DOHH2 (cell line): ENCODE measurements at regions not wholly inside any gene's neighbourhood (a gene's known extent, or its start where the extent isn't known, plus 50 kb on each side); places are given as distances from the start of the nearest gene placed in this dataset.

ENCODE experiments used
- H3F3A ChIP-seq: fragments of 200-600 bp; sonication (generic), shearing (Covaris generic); 2 replicates; pipeline ENCODE4 v1.6.0; 2016; ENCODE audit warnings: antibody characterized with exemption, mild to moderate bottlenecking; ENCODE audit not compliant: control insufficient read depth, insufficient read depth
- H3K27ac ChIP-seq: fragments of 200-600 bp; sonication (generic); 2 replicates; pipeline ENCODE4 v1.5.1; 2014; ENCODE audit warnings: low read depth, mild to moderate bottlenecking, low read length, moderate library complexity
- H3K27me3 ChIP-seq: fragments of 200-600 bp; sonication (generic); 2 replicates; pipeline ENCODE4 v1.6.1; 2014; ENCODE audit warnings: mild to moderate bottlenecking, low read length, mixed read lengths; ENCODE audit not compliant: control insufficient read depth
- H3K36me3 ChIP-seq: fragments of 200-600 bp; sonication (generic); 2 replicates; pipeline ENCODE4 v1.6.1; 2014; ENCODE audit warnings: mild to moderate bottlenecking, low read length, moderate library complexity, mixed read lengths; ENCODE audit not compliant: control insufficient read depth
- H3K4me1 ChIP-seq: fragments of 200-600 bp; sonication (generic); 2 replicates; pipeline ENCODE4 v1.6.1; 2014; ENCODE audit warnings: mild to moderate bottlenecking, low read length, mixed read lengths; ENCODE audit not compliant: control insufficient read depth
- H3K4me2 ChIP-seq: fragments of 200-600 bp; sonication (generic); 2 replicates; pipeline ENCODE4 v1.6.0; 2014; ENCODE audit warnings: mild to moderate bottlenecking, low read length, moderate library complexity
- H3K4me3 ChIP-seq: fragments of 200-600 bp; sonication (generic); 2 replicates; pipeline ENCODE4 v1.5.1; 2014; ENCODE audit warnings: mild to moderate bottlenecking, low read length, mixed read lengths
- H3K79me2 ChIP-seq: fragments of 200-600 bp; sonication (generic); 2 replicates; pipeline ENCODE4 v1.6.1; 2014; ENCODE audit warnings: mild to moderate bottlenecking, low read length, mixed read lengths; ENCODE audit not compliant: control insufficient read depth
- H3K9me2 ChIP-seq: fragments of 200-600 bp; sonication (generic); replicated peaks from 2 replicates; pipeline ENCODE4 v1.6.1; 2014; ENCODE audit warnings: mild to moderate bottlenecking, low read length, mixed read lengths; ENCODE audit not compliant: control insufficient read depth
- H3K9me3 ChIP-seq: fragments of 200-600 bp; sonication (generic); 2 replicates; pipeline ENCODE4 v1.6.1; 2014; ENCODE audit warnings: antibody characterized with exemption, low read length, mixed read lengths; ENCODE audit not compliant: control insufficient read depth, insufficient read depth
- H4K20me1 ChIP-seq: fragments of 200-600 bp; sonication (generic); 2 replicates; pipeline ENCODE4 v1.6.0; 2014; ENCODE audit warnings: low read depth, mild to moderate bottlenecking, antibody characterized with exemption, low read length, moderate library complexity; ENCODE audit not compliant: control insufficient read depth, insufficient read depth
- CTCF ChIP-seq: fragments of 200-600 bp; sonication (generic); IDR thresholded peaks from one replicate; pipeline ENCODE4 v1.5.1; 2014; ENCODE audit warnings: antibody characterized with exemption, mild to moderate bottlenecking, low read depth, low read length; ENCODE audit not compliant: poor library complexity, severe bottlenecking
- EZH2phosphoT487 ChIP-seq: fragments of 200-600 bp; sonication (generic); IDR thresholded peaks from 2 replicates; pipeline ENCODE4 v1.6.1; 2017; ENCODE audit warnings: borderline replicate concordance, mild to moderate bottlenecking, antibody characterized with exemption, low read length, moderate library complexity, mixed read lengths

GRCh38 chr6:137973201-137973600 is 106.1 kb downstream of the TNFAIP3 start:
- Histone ChIP-seq H3K79me2 (no peaks in the 10 kb centered on the region), H3K4me2 (no peak overlapping the region), H3K9me2 (no peaks in the 10 kb centered on the region), H3F3A (no peaks in the 10 kb centered on the region), H3K27ac (no peak overlapping the region), H3K4me3 (no peak overlapping the region), H4K20me1 (no peaks in the 10 kb centered on the region), H3K36me3 (no peaks in the 10 kb centered on the region), H3K27me3 (no peaks in the 10 kb centered on the region), H3K4me1 (no peaks in the 10 kb centered on the region), H3K9me3 (no peaks in the 10 kb centered on the region)
- TF ChIP-seq EZH2phosphoT487 (no peak), CTCF (no peak)

GRCh38 chr6:137975188-137975940 is 108.3 kb downstream of the TNFAIP3 start:
- no peaks in the 10 kb centered on the region for H3K9me3 ChIP-seq
- H3K36me3 ChIP-seq, result no peaks in the 10 kb centered on the region
- peaks cover 2% of the 10 kb centered on the region; the same call in 1 of the 2 replicates for H3K27me3 ChIP-seq
- H3K27ac ChIP-seq, result no peak overlapping the region
- H3K9me2 ChIP-seq, result no peaks in the 10 kb centered on the region
- no peaks in the 10 kb centered on the region for H3F3A ChIP-seq
- no peaks in the 10 kb centered on the region for H3K79me2 ChIP-seq
- H3K4me2 ChIP-seq, result no peak overlapping the region
- no peak overlapping the region for H3K4me3 ChIP-seq
- TF ChIP-seq CTCF (peak; percentile 24), EZH2phosphoT487 (no peak)
- H4K20me1 ChIP-seq, result no peaks in the 10 kb centered on the region
- H3K4me1 ChIP-seq, result no peaks in the 10 kb centered on the region

DNA sequence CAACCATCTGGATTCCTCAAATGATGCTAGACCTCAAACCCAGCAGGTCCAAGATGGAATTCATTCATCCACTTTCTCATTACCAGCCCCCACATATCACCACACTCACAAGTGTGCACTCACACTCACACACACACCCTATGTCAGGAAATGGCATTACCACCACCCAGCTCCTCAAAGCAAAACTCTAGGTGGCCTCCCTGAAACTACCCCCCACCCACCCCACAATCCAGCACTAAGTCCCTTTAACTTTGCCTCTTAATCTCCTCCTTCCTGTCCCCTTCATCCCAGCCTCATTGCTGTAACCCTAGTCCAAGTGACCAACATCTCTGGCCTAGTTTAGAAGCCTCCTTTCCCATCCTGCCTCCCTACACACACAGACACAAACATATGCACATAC is 109.4 kb downstream of the TNFAIP3 start:
- no peaks in the 10 kb centered on the region for H3K79me2 ChIP-seq
- H3K4me3 ChIP-seq, result no peak overlapping the region
- TF ChIP-seq EZH2phosphoT487 (no peak), CTCF (no peak)
- H3K4me2 ChIP-seq, result no peak overlapping the region
- H3K4me1 ChIP-seq, result no peaks in the 10 kb centered on the region
- H3K27ac ChIP-seq, result no peak overlapping the region
- peaks cover 2% of the 10 kb centered on the region; the same call in 1 of the 2 replicates for H3K27me3 ChIP-seq
- H3F3A ChIP-seq, result no peaks in the 10 kb centered on the region
- H3K36me3 ChIP-seq, result no peaks in the 10 kb centered on the region
- no peaks in the 10 kb centered on the region for H3K9me3 ChIP-seq
- H3K9me2 ChIP-seq, result no peaks in the 10 kb centered on the region
- no peaks in the 10 kb centered on the region for H4K20me1 ChIP-seq
